ENCODE measurements at regions not wholly inside any gene's neighbourhood (a gene's known extent, or its start where the extent isn't known, plus 50 kb on each side); places are given as distances from the start of the nearest gene placed in this dataset.

- intact Hi-C loops (cut with DNase I; ENCODE audit: low total_unique reads), result no loop called here
- Histone ChIP-seq H3K4me3 (no peak overlapping the region), H3K9me3 (no peaks in the 10 kb centered on the region), H3K27me3 (no peaks in the 10 kb centered on the region), H3K27ac (no peak overlapping the region), H3K36me3 (no peaks in the 10 kb centered on the region), H3K4me1 (no peaks in the 10 kb centered on the region)
- TF ChIP-seq POLR2A (IDR thresholded peaks at IDR 0.05) (no peak), CTCF (IDR thresholded peaks at IDR 0.05) (no peak), POLR2AphosphoS5 (IDR thresholded peaks at IDR 0.05) (no peak), EP300 (IDR thresholded peaks at IDR 0.05) (no peak)
- no peak for DNase-seq
- WGBS, 5 donors, result 56 to 77% (median 58%) methylated on average over 3 of the region's 3 CpGs
Observed at GRCh38 chrX:36642052-36642451, 366.1 kb upstream of the FAM47C start.

GRCh38 chrX:36650622-36651021 is 357.5 kb upstream of the FAM47C start:
- no peak overlapping the region for H3K4me3 ChIP-seq
- H3K27me3 ChIP-seq, result no peaks in the 10 kb centered on the region
- H3K9me3 ChIP-seq, result no peaks in the 10 kb centered on the region
- no peak for TF ChIP-seq EP300 (IDR thresholded peaks at IDR 0.05)
- TF ChIP-seq POLR2AphosphoS5 (IDR thresholded peaks at IDR 0.05), result no peak
- TF ChIP-seq POLR2A (IDR thresholded peaks at IDR 0.05), result no peak
- TF ChIP-seq CTCF (IDR thresholded peaks at IDR 0.05), result no peak
- 69 to 87% (median 75%) methylated on average over 3 of the region's 3 CpGs for WGBS, 5 donors
- intact Hi-C loops (cut with DNase I; ENCODE audit: low total_unique reads), result no loop called here
- no peak for DNase-seq
- no peaks in the 10 kb centered on the region for H3K36me3 ChIP-seq
- no peak overlapping the region for H3K27ac ChIP-seq
- H3K4me1 ChIP-seq, result no peaks in the 10 kb centered on the region

- H3K27me3 ChIP-seq, result no peaks in the 10 kb centered on the region
- H3K4me3 ChIP-seq, result no peak overlapping the region
- WGBS, 5 donors, result 36 to 85% (median 64%) methylated on average over 1 of the region's 1 CpG
- H3K36me3 ChIP-seq, result no peaks in the 10 kb centered on the region
- TF ChIP-seq POLR2A (IDR thresholded peaks at IDR 0.05) (no peak), CTCF (IDR thresholded peaks at IDR 0.05) (no peak), EP300 (IDR thresholded peaks at IDR 0.05) (no peak), POLR2AphosphoS5 (IDR thresholded peaks at IDR 0.05) (no peak)
- intact Hi-C loops (cut with DNase I; ENCODE audit: low total_unique reads), result no loop called here
- DNase-seq, result no peak
- no peaks in the 10 kb centered on the region for H3K9me3 ChIP-seq
- no peak overlapping the region for H3K27ac ChIP-seq
- no peaks in the 10 kb centered on the region for H3K4me1 ChIP-seq
Observed at GRCh38 chrX:36683507-36683906, 324.7 kb upstream of the FAM47C start.

GRCh38 chrX:36684053-36684452 is 324.1 kb upstream of the FAM47C start:
- intact Hi-C loops (cut with DNase I; ENCODE audit: low total_unique reads), result no loop called here
- no peaks in the 10 kb centered on the region for H3K9me3 ChIP-seq
- H3K27ac ChIP-seq, result no peak overlapping the region
- no peaks in the 10 kb centered on the region for H3K36me3 ChIP-seq
- DNase-seq, result no peak
- H3K4me1 ChIP-seq, result no peaks in the 10 kb centered on the region
- TF ChIP-seq POLR2AphosphoS5 (IDR thresholded peaks at IDR 0.05), result no peak
- no peak for TF ChIP-seq CTCF (IDR thresholded peaks at IDR 0.05)
- no peak for TF ChIP-seq EP300 (IDR thresholded peaks at IDR 0.05)
- no peak for TF ChIP-seq POLR2A (IDR thresholded peaks at IDR 0.05)
- H3K27me3 ChIP-seq, result no peaks in the 10 kb centered on the region
- H3K4me3 ChIP-seq, result no peak overlapping the region
